Fibroblast of skin of left quadriceps (primary cell): ENCODE measurements at regions not wholly inside any gene's neighbourhood (a gene's known extent, or its start where the extent isn't known, plus 50 kb on each side); places are given as distances from the start of the nearest gene placed in this dataset.

Experiments used
- DNase-seq, 2 experiments: peaks; one replicate each; pipeline ENCODE4 v3.0.0-alpha.2; 2013; ENCODE audit warnings: low read depth in 2 of 2

DNA sequence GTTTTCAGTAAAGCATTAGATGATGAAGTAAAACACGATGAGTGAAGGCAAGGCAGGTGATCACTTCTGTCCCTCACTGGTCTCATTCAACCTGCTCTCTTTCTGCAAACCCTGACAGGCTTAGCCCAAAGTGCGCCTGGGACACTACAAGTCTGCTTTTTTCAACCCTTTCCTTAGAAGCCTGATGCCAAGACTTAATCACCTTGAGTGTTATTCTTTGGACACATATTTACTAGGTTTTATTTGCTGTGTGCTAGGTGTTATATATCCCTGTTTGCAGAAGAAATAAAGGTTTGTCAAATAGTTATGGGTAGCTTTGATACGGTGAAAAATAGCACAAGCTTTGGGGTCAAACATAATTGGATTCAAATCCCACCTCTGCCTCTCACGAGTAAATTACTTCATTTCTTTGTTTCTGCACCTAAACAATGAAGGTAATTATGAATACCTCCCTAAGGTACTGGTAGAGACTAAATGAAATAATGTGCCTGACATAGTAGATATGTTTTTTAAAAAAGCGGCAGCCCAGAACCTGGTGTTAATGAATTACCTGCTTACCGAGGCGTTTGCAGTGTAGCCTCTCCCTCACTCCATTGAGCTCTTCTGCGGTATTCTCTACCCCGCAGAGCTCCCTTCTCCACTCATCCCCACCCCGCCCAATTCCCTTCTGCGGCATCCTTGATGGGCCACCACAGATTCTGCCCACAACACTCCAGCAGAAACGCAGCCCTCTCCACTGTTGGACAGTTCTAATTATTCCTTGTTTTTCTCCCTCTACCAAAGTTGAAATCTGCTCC, 269.0 kb upstream of the TPM1 start:
- DNase-seq: no peak

GRCh38 chr15:62775932-62776331, 266.6 kb upstream of the TPM1 start:
- no peak for DNase-seq

DNA sequence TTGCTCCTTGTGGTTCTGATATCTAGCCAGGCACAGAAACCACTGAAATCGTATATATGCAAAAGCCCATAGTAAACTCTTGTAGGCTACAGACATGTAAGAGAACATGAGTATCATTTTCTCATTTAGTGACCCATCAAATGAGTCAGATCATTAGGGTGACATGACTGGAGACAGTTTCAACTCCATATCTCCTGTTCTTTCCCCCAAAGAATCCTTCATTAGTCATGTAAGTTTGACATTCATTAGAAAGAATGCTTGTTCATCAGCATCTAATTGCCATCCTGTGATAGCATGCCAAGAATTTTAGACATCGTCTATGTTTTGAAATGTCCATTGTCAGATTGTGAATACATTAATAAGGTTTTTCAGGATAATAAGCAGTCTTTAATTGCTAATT, 264.9 kb upstream of the TPM1 start:
- DNase-seq: peak in 1 of 2 experiments; percentile 51

GRCh38 chr15:62779036-62779770, 263.3 kb upstream of the TPM1 start:
- no peak for DNase-seq

- DNase-seq: no peak
Observed at GRCh38 chr15:62779899-62780298, 262.6 kb upstream of the TPM1 start.

DNA sequence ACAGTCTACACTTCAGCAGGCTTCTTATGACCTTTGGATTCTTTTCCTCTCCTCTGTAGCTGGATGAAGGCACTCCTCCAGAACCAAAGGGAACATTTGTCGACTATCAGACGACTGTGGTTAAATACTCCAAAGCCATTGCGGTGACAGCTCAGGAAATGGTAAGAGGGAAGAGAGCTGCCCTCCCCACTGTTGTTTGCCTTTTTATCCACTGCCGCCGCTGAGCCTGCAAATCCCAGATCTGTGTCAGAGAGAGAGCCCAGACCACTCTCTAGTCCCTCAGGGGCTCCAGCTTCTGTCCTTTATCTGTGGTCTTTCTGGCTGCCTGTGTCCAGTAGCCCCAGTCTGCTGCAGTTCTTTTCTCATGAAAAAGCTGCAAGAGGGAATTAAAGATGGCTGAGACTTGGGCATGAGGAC, 261.5 kb upstream of the TPM1 start:
- DNase-seq: no peak

DNA sequence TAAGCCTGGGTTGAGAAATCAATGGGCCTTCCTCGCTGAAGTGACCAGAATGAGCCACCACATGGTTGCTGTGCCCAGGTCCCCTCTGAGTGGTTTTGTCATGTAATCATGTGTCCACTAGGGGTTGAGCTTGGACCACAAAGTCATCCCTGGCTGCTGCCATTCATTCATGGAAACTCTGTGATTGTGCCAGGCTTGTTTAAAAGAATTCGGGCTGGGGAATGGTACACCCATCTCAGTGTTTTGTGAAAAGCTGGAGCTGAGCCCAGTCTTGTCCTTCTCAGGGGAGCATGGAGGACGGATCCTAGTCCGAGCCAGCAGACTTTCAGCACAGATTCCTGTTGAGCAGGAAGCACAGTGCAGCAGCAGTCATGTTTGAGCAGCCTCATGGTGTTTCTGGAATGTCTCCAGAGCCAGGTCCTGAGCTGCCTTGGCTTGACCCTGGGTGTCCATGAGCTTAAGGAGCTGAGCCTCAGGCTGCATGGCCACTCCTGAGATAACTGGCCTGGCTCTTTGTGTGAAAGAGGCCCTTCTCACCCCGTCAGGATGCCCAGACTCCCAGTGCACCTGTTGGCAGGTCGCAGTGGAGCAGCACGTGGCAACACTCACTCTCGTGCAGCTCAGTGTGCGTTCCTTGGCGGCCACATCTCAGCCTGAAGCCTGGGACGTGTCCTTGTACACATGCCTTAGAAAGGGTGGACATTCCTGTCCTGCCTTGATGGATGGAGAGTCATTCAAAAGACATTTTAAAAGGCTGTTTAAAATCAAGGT, 260.3 kb upstream of the TPM1 start:
- DNase-seq: peak in 1 of 2 experiments; percentile 65

DNA sequence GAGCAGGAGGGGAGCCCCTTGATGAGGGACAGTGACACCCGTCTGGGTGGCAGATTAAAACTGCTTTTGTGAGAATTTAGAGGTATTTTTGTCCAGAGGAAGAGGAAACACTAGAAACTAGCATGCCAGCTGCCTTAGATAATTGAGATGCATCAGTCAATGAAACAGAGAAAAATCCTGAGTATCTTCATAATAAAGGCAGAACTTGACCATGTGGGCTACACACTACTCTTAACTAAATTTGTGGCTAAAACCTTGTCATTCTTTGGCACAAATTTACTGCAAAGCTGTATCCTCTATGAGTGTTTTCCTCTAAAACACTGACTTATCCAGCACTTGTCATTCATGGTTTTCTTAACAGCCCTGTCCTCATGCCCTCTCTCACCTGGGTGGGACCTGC, 259.7 kb upstream of the TPM1 start:
- no peak for DNase-seq

GRCh38 chr15:62783303-62783957, 259.1 kb upstream of the TPM1 start:
- peak in 1 of 2 experiments; percentile 40 for DNase-seq

- peak in 1 of 2 experiments; percentile 33 for DNase-seq
Observed at GRCh38 chr15:62785881-62786828, 256.4 kb upstream of the TPM1 start.

- DNase-seq: no peak
Observed at GRCh38 chr15:62787401-62787800, 255.1 kb upstream of the TPM1 start.

DNA sequence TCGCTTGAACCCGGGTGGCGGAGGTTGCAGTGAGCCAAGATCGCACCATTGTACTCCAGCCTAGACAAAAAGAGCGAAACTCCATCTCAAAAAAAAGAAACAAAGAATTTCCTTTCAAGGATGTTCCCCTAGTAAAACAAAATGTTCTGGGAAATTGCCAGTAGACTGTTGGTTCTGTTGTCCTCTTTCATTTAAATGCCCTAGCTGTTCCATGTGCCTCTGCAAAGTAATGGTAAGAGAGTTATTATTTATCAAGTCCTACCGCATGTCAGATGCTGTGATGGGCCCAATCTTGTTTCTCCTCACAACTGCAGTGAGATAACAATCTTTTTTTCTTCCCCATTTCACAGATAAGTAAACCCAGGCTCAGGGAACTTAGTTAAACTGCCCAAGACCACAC, 254.3 kb upstream of the TPM1 start:
- DNase-seq: no peak

GRCh38 chr15:62790546-62790945, 252.0 kb upstream of the TPM1 start:
- DNase-seq: no peak

DNA sequence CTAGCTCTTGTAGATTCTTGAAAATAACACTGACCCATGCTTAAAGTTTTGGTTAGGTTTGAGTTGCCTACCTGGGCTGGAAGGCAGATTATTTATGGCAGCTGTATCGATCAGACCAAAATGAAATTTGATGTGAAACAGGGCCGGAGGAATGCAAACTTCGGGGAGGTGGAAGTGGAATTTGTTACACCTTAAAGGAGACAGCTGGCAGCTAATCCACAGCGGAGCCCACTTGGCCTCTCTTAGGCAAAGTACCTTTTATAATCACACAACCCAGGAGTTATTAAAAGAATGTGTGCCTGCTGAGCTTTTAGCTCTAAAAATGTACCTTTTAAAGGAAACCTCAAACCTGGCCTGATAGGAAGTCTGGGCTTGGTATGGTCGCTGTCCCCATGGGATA, 250.9 kb upstream of the TPM1 start:
- DNase-seq: no peak

DNA sequence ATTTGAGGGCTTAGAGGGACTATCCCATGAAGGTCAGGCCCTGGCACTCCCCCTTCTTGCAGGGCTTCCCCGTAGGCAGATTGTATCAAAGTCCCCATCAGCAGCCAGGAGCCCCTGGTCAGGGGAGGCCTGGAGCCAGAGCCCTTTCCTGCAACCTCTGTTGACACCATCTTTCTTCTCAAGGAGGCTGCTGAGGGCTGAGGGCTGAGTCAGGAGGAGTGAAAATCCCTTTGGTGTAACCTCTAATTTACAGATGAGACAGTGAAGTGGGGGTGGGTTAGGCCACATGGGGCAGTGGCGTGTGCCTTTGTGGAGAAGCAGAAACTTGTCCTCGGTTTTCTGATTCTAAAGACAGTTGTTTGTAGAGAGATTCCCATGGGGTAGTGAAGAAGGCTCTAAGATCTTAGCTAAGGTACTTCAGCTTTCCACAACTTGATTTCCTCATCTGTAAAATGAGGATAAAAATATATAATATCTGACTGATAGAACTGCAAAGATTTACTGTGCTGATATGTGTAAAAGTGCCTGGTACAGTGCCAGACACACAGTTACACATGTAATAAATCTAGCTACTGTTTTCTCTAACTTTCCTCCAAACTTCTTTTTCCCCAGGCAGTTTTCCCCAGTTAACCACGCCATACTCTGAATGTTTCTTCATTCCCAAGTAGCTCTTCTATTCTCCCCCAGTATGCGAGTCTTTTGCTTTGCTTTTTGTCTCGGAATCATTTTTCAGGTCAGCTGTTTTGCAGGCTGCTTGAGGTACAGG, 249.4 kb upstream of the TPM1 start:
- peak in 1 of 2 experiments; percentile 46 for DNase-seq

DNA sequence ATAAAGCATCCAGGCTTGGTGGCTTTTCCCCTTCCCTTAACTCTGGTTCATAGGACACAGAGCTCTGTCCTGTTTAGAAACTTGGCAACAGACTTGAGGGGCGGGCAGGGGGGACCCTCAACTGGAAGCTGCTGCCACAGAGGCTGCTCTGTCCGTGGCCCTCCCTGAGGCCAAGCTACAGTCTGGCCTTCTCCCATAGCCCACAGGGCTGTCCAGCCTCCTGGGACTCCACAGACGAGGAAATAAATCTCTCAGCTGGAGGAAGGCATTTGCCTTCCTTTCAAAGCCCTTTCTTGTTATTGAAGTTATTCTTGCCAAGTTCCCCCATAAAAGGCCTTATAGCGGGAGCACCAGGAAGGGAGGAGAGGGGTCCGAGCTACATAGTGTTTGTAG, 248.8 kb upstream of the TPM1 start:
- DNase-seq: no peak

- DNase-seq: no peak
Observed at GRCh38 chr15:62795171-62795570, 247.4 kb upstream of the TPM1 start.

GRCh38 chr15:62795700-62796695, 246.5 kb upstream of the TPM1 start:
- no peak for DNase-seq

- no peak for DNase-seq
Observed at GRCh38 chr15:62797171-62797570, 245.4 kb upstream of the TPM1 start.
